ENCODE measurements at regions not wholly inside any gene's neighbourhood (a gene's known extent, or its start where the extent isn't known, plus 50 kb on each side); places are given as distances from the start of the nearest gene placed in this dataset.

DNA sequence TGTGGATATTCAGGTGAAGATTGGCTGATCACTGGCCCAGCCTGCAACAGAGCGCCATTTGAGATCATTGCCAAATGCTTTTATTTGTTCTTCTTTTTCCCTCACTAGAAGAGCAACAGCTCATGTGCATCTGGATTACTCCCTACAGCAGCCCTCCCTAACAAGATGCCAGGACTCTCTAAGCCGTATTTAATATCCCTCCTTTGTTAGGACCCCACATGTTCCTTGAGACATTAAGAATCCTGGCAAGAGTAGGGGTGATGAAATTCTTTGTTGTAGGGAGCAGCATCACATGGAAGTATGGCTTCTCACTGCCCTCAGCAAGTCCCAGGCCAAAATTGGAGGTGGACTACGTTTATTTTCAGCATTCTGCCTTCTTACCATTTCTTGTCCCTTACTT lies 167.8 kb downstream of the PAX1 start:
- H3K9me3 Mint-ChIP-seq (ENCODE audit: low read depth) = peaks cover 35% of the 10 kb centered on the region
- no peak overlapping the region for H3K4me3 Mint-ChIP-seq (ENCODE audit: unreplicated experiment)
- no peaks in the 10 kb centered on the region for H3K4me1 Mint-ChIP-seq (ENCODE audit: low read depth)
- no peaks in the 10 kb centered on the region for H3K36me3 Mint-ChIP-seq (ENCODE audit: low read depth)
- DNase-seq (ENCODE audit: low spot score) = no peak
- TF ChIP-seq, protein P1, sequence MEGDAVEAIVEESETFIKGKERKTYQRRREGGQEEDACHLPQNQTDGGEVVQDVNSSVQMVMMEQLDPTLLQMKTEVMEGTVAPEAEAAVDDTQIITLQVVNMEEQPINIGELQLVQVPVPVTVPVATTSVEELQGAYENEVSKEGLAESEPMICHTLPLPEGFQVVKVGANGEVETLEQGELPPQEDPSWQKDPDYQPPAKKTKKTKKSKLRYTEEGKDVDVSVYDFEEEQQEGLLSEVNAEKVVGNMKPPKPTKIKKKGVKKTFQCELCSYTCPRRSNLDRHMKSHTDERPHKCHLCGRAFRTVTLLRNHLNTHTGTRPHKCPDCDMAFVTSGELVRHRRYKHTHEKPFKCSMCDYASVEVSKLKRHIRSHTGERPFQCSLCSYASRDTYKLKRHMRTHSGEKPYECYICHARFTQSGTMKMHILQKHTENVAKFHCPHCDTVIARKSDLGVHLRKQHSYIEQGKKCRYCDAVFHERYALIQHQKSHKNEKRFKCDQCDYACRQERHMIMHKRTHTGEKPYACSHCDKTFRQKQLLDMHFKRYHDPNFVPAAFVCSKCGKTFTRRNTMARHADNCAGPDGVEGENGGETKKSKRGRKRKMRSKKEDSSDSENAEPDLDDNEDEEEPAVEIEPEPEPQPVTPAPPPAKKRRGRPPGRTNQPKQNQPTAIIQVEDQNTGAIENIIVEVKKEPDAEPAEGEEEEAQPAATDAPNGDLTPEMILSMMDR (IDR thresholded peaks at IDR 0.05) = no peak
- H3K27ac Mint-ChIP-seq (ENCODE audit: unreplicated experiment) = no peak overlapping the region
- H3K27me3 Mint-ChIP-seq (ENCODE audit: low read depth) = no peaks in the 10 kb centered on the region

DNA sequence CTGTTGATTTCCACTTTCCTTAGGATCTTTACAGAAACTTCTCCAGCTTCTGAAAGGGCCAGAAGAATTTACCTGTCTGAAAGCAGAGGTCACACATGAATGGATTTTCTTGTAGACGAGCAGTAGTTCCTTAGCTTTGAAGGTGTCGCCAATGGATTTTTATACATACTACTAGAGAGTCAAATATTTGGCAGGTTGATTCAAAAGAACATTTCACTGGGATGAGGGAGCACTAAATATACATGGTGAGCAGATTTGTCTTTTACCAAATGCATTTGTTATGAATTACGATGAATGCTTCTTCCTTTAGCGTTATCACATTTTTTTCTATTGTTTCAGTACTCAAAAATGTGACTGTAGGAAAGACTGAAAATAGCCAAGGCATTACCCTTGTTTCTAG lies 162.3 kb downstream of the PAX1 start:
- no peak for DNase-seq (ENCODE audit: low spot score)
- TF ChIP-seq, protein P1 (IDR thresholded peaks at IDR 0.05) = no peak
- no peak overlapping the region for H3K27ac Mint-ChIP-seq (ENCODE audit: unreplicated experiment)
- H3K9me3 Mint-ChIP-seq (ENCODE audit: low read depth) = peaks cover 19% of the 10 kb centered on the region
- no peaks in the 10 kb centered on the region for H3K36me3 Mint-ChIP-seq (ENCODE audit: low read depth)
- no peaks in the 10 kb centered on the region for H3K27me3 Mint-ChIP-seq (ENCODE audit: low read depth)
- no peaks in the 10 kb centered on the region for H3K4me1 Mint-ChIP-seq (ENCODE audit: low read depth)
- no peak overlapping the region for H3K4me3 Mint-ChIP-seq (ENCODE audit: unreplicated experiment)

DNA sequence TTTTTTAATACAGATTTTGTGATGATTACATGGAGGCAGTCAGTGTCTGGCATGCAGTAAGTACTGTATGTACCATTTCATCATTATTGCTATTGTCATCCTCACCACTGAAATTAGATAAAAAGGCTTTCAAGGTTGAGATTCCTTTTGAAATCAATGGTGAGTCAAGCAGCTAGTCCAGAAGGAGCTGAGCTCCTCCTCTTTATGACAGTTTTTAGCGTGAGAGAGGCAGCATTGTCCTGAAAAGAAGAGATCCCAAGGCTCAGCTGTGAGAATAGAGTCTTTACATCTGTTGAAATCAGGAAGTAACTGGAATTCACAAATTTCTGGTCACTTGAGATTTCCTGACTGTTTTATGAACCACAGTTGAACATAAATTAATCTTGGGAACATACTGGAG lies 161.9 kb downstream of the PAX1 start:
- no peaks in the 10 kb centered on the region for H3K27me3 Mint-ChIP-seq (ENCODE audit: low read depth)
- H3K9me3 Mint-ChIP-seq (ENCODE audit: low read depth) = peaks cover 19% of the 10 kb centered on the region

DNA sequence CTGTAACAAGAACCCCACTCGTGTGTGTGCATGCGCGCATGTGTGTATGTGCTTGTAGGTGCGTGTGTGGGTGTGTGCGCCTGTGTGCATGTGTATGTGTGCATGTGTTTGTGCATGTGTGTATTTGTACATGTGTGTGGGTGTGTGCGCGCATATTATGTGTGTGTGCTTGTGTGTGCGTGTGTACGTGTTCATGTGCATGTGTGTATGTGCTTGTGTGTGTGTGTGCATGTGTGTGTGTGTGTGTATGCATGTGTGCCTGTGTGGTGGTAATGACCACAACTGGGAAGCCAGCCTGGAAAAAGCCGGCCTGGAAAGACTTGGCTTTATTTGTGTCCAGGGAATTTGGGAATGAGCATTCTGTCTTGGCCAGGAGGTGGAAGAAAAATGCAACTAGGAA lies 157.5 kb downstream of the PAX1 start:
- DNase-seq (ENCODE audit: low spot score) = no peak
- Mint-ChIP-seq H3K27me3 (ENCODE audit: low read depth) (no peaks in the 10 kb centered on the region), H3K4me1 (ENCODE audit: low read depth) (no peaks in the 10 kb centered on the region), H3K9me3 (ENCODE audit: low read depth) (peaks cover 37% of the 10 kb centered on the region), H3K36me3 (ENCODE audit: low read depth) (no peaks in the 10 kb centered on the region), H3K27ac (ENCODE audit: unreplicated experiment) (no peak overlapping the region), H3K4me3 (ENCODE audit: unreplicated experiment) (no peak overlapping the region)
- TF ChIP-seq, protein P1 (IDR thresholded peaks at IDR 0.05) = no peak

More for the DNA sequence above, 161.9 kb downstream of the PAX1 start:
- TF ChIP-seq, protein P1 (IDR thresholded peaks at IDR 0.05) = no peak
- H3K4me3 Mint-ChIP-seq (ENCODE audit: unreplicated experiment) = no peak overlapping the region
- H3K4me1 Mint-ChIP-seq (ENCODE audit: low read depth) = no peaks in the 10 kb centered on the region
- H3K36me3 Mint-ChIP-seq (ENCODE audit: low read depth) = no peaks in the 10 kb centered on the region
- DNase-seq (ENCODE audit: low spot score) = no peak
- no peak overlapping the region for H3K27ac Mint-ChIP-seq (ENCODE audit: unreplicated experiment)

DNA sequence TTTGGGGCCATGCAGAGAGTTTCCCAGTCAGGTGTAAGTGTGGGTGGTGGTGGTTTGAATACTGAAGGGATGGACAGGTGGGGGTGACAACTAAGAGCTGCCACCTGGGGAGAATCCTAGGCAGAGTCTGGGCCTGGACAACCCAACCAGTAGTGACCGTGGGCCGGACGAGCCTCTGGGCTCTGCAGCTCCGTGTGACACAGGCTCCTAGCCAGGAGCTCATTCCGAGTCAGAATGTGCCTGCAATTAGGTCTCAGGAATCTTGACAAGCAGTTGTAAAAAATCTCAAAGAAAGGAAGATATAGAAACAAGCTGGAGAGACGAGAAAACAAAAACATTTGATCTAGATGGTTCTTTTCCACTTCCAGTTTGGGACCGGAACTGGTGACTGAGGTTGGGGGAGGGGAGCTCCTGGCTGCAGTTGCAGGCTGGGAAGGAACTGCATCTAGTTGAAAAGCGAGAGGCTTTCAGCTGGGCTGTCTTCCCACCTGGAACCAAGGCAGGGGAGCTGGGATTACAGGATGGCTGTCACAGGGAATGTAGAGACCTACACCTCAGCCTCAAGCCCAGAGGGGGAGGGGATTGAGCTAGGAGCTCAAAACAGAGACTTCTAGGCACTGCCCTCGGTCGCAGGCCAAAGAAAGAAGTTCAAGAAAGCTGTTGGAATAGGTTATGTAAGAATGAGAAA lies 156.9 kb downstream of the PAX1 start:
- no peaks in the 10 kb centered on the region for H3K36me3 Mint-ChIP-seq (ENCODE audit: low read depth)
- no peak overlapping the region for H3K27ac Mint-ChIP-seq (ENCODE audit: unreplicated experiment)
- H3K9me3 Mint-ChIP-seq (ENCODE audit: low read depth) = peaks cover 43% of the 10 kb centered on the region
- TF ChIP-seq, protein P1 (IDR thresholded peaks at IDR 0.05) = no peak
- no peaks in the 10 kb centered on the region for H3K4me1 Mint-ChIP-seq (ENCODE audit: low read depth)
- DNase-seq (ENCODE audit: low spot score) = no peak
- no peak overlapping the region for H3K4me3 Mint-ChIP-seq (ENCODE audit: unreplicated experiment)
- no peaks in the 10 kb centered on the region for H3K27me3 Mint-ChIP-seq (ENCODE audit: low read depth)
